ENCODE measurements at regions not wholly inside any gene's neighbourhood (a gene's known extent, or its start where the extent isn't known, plus 50 kb on each side); places are given as distances from the start of the nearest gene placed in this dataset.

DNA sequence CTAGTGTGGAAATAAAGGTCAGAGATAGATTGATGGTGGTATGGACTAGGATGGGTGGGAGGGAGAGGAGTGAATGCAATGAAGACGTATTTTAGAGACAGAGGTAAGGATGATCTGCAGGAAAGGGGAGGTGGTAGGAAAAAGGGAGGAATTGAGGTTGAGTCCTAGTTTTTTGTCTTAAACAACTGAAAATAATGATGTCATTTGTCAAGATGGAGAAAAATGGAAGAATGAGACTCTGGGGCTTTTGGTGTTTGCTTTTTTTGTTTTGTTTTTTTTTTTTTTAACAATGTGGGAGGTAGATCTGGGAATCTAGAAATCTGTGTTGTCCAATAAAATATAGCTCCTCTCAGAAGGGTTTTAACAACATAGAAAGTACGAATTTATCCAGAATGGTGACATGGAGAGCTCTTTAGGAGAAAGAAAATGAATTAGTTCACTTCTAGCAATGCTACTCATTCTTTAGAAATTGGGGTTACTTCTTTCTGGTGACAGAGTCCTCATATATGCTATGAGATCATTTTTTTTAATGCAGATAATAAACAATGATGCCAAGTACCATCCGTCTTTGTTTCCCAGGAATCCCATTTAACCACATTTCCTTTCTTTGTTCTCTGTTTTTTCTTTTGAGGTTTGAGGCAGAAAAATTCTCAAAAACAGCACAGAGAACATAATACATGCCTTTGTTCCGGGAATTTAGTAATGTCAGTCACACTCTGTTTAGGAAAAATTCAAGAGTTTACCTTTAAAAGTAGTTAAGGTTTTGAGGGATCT, 225.3 kb upstream of the COX10 start:
- no peak for TF ChIP-seq POLR2A (IDR thresholded peaks at IDR 0.05; ENCODE audit: low read depth, low read length)
- TF ChIP-seq POU2F2 (IDR thresholded peaks at IDR 0.05; ENCODE audit: low read depth, low read length): no peak
- no peak for TF ChIP-seq SPI1 (IDR thresholded peaks at IDR 0.05; ENCODE audit: low read depth, low read length)
- no peak for TF ChIP-seq POLR2AphosphoS5 (IDR thresholded peaks at IDR 0.05; ENCODE audit: low read depth, low read length)
- no peak for TF ChIP-seq TAF1 (IDR thresholded peaks at IDR 0.05; ENCODE audit: low read depth, low read length)
- no peak for TF ChIP-seq PAX5 (IDR thresholded peaks at IDR 0.05; ENCODE audit: insufficient read depth, low read length, severe bottlenecking)
